Glomerular visceral epithelial cell (primary cell): ENCODE measurements at regions not wholly inside any gene's neighbourhood (a gene's known extent, or its start where the extent isn't known, plus 50 kb on each side); places are given as distances from the start of the nearest gene placed in this dataset.
"Not testable (repeated sequence)": the region's sequence is repeated elsewhere in the genome, so short reads cannot be mapped to it uniquely, and the experiment has no call there.

ENCODE experiments used
- DNase-seq: peaks from one replicate; pipeline ENCODE4 v3.0.0-alpha.2; 2016; ENCODE audit errors: extremely low spot score

GRCh38 chr6:122165014-122165413 is 234.4 kb upstream of the HSF2 start:
- DNase-seq: no peak

GRCh38 chr6:122170274-122170673 is 229.2 kb upstream of the HSF2 start:
- no peak for DNase-seq

GRCh38 chr6:122178988-122179387 is 220.5 kb upstream of the HSF2 start:
- no peak for DNase-seq

GRCh38 chr6:122180132-122180531 is 219.3 kb upstream of the HSF2 start:
- no peak for DNase-seq

GRCh38 chr6:122182061-122182460 is 217.4 kb upstream of the HSF2 start:
- DNase-seq: no peak

- peak; percentile 15 for DNase-seq
These were observed 215.0 kb upstream of the HSF2 start for GRCh38 chr6:122184401-122184827.

GRCh38 chr6:122185458-122185857 is 214.0 kb upstream of the HSF2 start:
- DNase-seq: not testable (repeated sequence)

- no peak for DNase-seq
These were observed 212.3 kb upstream of the HSF2 start for GRCh38 chr6:122187186-122187585.

GRCh38 chr6:122198922-122199321 is 200.5 kb upstream of the HSF2 start:
- DNase-seq: peak; percentile 29

GRCh38 chr6:122200440-122200839 is 199.0 kb upstream of the HSF2 start:
- DNase-seq: no peak

GRCh38 chr6:122202576-122203137 is 196.8 kb upstream of the HSF2 start:
- DNase-seq: no peak

GRCh38 chr6:122207061-122207460 is 192.4 kb upstream of the HSF2 start:
- DNase-seq: no peak

GRCh38 chr6:122207794-122208193 is 191.7 kb upstream of the HSF2 start:
- no peak for DNase-seq

GRCh38 chr6:122214605-122215318 is 184.7 kb upstream of the HSF2 start:
- DNase-seq: no peak

GRCh38 chr6:122220254-122220653 is 179.2 kb upstream of the HSF2 start:
- no peak for DNase-seq

GRCh38 chr6:122222761-122223160 is 176.7 kb upstream of the HSF2 start:
- no peak for DNase-seq

- DNase-seq: no peak
These were observed 176.2 kb upstream of the HSF2 start for GRCh38 chr6:122223251-122223650.

- DNase-seq: no peak
These were observed 160.6 kb upstream of the HSF2 start for GRCh38 chr6:122238861-122239260.

- DNase-seq: no peak
These were observed 152.4 kb upstream of the HSF2 start for GRCh38 chr6:122246906-122247658.

- DNase-seq: no peak
These were observed 151.3 kb upstream of the HSF2 start for GRCh38 chr6:122248001-122248669.

GRCh38 chr6:122248844-122249243 is 150.6 kb upstream of the HSF2 start:
- no peak for DNase-seq

- no peak for DNase-seq
These were observed 140.6 kb upstream of the HSF2 start for GRCh38 chr6:122258839-122259238.
